Progenitor cell of endocrine pancreas (in vitro differentiated cells): ENCODE measurements at regions not wholly inside any gene's neighbourhood (a gene's known extent, or its start where the extent isn't known, plus 50 kb on each side); places are given as distances from the start of the nearest gene placed in this dataset.

Source experiments
- DNase-seq: peaks from one replicate; pipeline ENCODE4 v3.0.0; 2021; ENCODE audit warnings: low spot score; ENCODE audit not compliant: unreplicated experiment
- H3K27ac Mint-ChIP-seq: 2 replicates; pipeline ENCODE4 v1.8.0; 2021; ENCODE audit warnings: mild to moderate bottlenecking, moderate library complexity, mixed read lengths
- H3K27me3 Mint-ChIP-seq: 2 replicates; pipeline ENCODE4 v1.8.0; 2021; ENCODE audit warnings: mixed read lengths
- H3K36me3 Mint-ChIP-seq: 2 replicates; pipeline ENCODE4 v1.8.0; 2022; ENCODE audit warnings: mixed read lengths; ENCODE audit not compliant: insufficient read depth
- H3K4me1 Mint-ChIP-seq: 2 replicates; pipeline ENCODE4 v1.8.0; 2021; ENCODE audit warnings: low read depth, mixed read lengths
- H3K4me3 Mint-ChIP-seq: 2 replicates; pipeline ENCODE4 v1.8.0; 2021; ENCODE audit warnings: low read depth, mild to moderate bottlenecking, moderate library complexity, mixed read lengths
- H3K9me3 Mint-ChIP-seq: 2 replicates; pipeline ENCODE4 v1.8.0; 2021; ENCODE audit warnings: low read depth, mixed read lengths
- CTCF ChIP-seq: fragments of 200-600 bp; sonication (generic); IDR thresholded peaks from one replicate; pipeline ENCODE4 v1.5.0; 2021; ENCODE audit warnings: antibody characterized with exemption, mild to moderate bottlenecking; ENCODE audit not compliant: unreplicated experiment

DNA sequence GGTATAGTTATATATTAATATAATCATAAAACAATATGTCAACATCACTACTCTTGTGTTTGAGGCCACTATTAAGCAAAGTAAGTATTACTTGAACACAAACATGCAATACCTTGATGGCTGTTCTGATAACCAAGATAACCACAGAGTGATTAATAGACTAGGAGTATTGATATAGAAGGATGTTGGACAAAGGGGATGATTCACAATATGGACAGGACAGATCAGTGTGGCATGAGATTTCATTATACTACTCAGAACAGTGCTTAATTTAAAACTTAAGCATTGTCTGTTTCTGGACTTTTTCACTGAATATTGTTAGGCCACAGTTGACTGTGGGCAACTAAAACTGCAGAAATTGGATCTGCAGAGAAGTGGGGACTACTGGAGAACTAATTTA is 384.2 kb downstream of the SLITRK1 start:
- Mint-ChIP-seq H3K9me3 (peaks cover 3% of the 10 kb centered on the region), H3K27me3 (no peaks in the 10 kb centered on the region), H3K4me3 (no peak overlapping the region), H3K36me3 (no peaks in the 10 kb centered on the region), H3K27ac (no peak overlapping the region), H3K4me1 (peaks cover 4% of the 10 kb centered on the region)
- TF ChIP-seq CTCF: no peak
- no peak for DNase-seq

DNA sequence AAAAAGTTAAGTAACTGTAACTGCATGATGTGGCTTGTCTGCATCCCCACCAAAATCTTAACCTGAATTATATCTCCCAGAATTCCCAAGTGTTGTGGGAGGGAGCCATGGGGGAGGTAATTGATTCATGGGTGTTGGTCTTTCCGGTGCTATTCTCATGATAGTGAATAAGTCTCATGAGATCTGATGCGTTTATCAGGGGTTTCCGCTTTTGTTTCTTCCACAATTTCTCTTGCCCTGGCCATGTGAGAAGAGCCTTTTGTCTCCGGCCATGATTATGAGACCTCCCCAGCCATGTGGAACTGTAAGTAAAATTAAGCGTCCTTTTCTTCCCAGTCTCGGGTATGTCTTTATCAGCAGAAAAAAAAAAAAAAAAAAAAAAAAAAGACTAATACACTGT is 385.8 kb downstream of the SLITRK1 start:
- no peak for TF ChIP-seq CTCF
- peaks cover 4% of the 10 kb centered on the region for H3K4me1 Mint-ChIP-seq
- no peak overlapping the region for H3K4me3 Mint-ChIP-seq
- H3K36me3 Mint-ChIP-seq: no peaks in the 10 kb centered on the region
- H3K27me3 Mint-ChIP-seq: no peaks in the 10 kb centered on the region
- H3K9me3 Mint-ChIP-seq: no peaks in the 10 kb centered on the region
- no peak overlapping the region for H3K27ac Mint-ChIP-seq
- DNase-seq: no peak

GRCh38 chr13:83485101-83485500 is 397.2 kb downstream of the SLITRK1 start:
- no peaks in the 10 kb centered on the region for H3K27me3 Mint-ChIP-seq
- H3K27ac Mint-ChIP-seq: no peak overlapping the region
- no peak for TF ChIP-seq CTCF
- no peak for DNase-seq
- H3K9me3 Mint-ChIP-seq: no peaks in the 10 kb centered on the region
- H3K4me3 Mint-ChIP-seq: no peak overlapping the region
- no peaks in the 10 kb centered on the region for H3K36me3 Mint-ChIP-seq
- no peaks in the 10 kb centered on the region for H3K4me1 Mint-ChIP-seq

- Mint-ChIP-seq H3K4me1 (no peaks in the 10 kb centered on the region), H3K9me3 (peaks cover 3% of the 10 kb centered on the region), H3K4me3 (no peak overlapping the region), H3K36me3 (no peaks in the 10 kb centered on the region), H3K27me3 (no peaks in the 10 kb centered on the region), H3K27ac (no peak overlapping the region)
- no peak for TF ChIP-seq CTCF
- no peak for DNase-seq
Measured at GRCh38 chr13:83471011-83471410, 411.3 kb downstream of the SLITRK1 start.

GRCh38 chr13:83470133-83470797 is 412.0 kb downstream of the SLITRK1 start:
- Mint-ChIP-seq H3K9me3 (peaks cover 4% of the 10 kb centered on the region), H3K27ac (no peak overlapping the region)

More at GRCh38 chr13:83470133-83470797, 412.0 kb downstream of the SLITRK1 start:
- no peak for TF ChIP-seq CTCF
- Mint-ChIP-seq H3K27me3 (no peaks in the 10 kb centered on the region), H3K4me3 (no peak overlapping the region), H3K4me1 (no peaks in the 10 kb centered on the region), H3K36me3 (no peaks in the 10 kb centered on the region)
- DNase-seq: no peak
